HK-2 (cell line): ENCODE measurements at regions not wholly inside any gene's neighbourhood (a gene's known extent, or its start where the extent isn't known, plus 50 kb on each side); places are given as distances from the start of the nearest gene placed in this dataset.
"Not testable (repeated sequence)": the region's sequence is repeated elsewhere in the genome, so short reads cannot be mapped to it uniquely, and the experiment has no call there.

Source experiments
- DNase-seq: peaks from one replicate; pipeline ENCODE4 v3.0.0-alpha.2; 2018; ENCODE audit not compliant: unreplicated experiment

DNA sequence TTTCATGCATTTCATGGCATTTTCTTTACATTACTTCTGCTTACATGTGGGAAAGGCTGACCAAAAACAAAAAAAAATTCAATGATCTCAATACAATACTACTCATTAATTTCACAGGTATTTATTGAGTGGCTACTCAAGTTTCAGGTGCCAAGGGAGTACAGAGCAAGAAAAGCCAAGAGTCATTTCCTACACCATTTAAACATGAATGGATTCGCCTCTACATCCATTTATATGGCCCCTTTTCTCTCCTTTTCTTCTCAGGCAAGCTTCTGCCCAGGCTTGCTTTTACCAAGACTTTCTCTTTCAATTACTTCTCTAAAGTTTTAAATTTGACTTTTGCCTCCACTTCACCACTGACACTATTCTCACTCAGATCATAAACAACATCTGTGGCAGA is 1603.1 kb upstream of the CELF4 start:
- DNase-seq, result no peak

DNA sequence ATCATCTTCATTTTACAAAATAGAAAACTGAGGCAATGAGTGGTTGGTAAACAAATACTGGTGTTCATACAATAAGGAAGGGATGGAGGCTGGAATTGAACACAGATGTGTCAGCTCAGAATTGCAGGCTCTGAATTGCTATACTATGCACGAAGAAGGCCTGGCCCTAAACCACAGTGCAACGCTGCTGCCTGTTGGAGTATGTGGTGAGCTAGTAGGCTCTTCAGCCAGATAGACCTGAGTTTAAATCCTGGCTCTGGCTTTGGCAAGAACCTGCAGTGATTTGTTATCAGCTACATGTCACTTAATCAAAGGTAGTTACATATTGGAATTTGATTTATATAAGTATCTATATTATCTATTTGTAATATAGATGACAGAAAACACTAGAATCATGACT is 1602.4 kb upstream of the CELF4 start:
- no peak for DNase-seq

DNA sequence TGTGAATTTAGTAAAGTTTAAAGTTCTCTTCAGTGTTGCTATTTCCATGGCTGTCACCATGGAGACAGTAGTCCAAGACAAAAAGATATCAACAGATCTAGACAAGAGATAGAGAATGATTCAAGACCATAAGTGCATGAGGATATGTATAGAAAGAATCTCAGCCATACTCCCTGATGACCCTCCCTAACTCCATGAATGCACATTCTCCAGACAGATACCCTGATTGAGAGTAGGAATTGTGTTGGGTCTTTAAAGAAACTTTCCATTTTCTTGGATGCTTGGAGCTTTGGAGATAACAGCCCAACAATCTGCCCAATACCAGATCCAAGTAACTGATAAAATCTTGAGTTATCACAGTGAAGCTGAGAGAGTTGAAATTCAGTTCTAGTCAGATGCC is 1601.2 kb upstream of the CELF4 start:
- no peak for DNase-seq

DNA sequence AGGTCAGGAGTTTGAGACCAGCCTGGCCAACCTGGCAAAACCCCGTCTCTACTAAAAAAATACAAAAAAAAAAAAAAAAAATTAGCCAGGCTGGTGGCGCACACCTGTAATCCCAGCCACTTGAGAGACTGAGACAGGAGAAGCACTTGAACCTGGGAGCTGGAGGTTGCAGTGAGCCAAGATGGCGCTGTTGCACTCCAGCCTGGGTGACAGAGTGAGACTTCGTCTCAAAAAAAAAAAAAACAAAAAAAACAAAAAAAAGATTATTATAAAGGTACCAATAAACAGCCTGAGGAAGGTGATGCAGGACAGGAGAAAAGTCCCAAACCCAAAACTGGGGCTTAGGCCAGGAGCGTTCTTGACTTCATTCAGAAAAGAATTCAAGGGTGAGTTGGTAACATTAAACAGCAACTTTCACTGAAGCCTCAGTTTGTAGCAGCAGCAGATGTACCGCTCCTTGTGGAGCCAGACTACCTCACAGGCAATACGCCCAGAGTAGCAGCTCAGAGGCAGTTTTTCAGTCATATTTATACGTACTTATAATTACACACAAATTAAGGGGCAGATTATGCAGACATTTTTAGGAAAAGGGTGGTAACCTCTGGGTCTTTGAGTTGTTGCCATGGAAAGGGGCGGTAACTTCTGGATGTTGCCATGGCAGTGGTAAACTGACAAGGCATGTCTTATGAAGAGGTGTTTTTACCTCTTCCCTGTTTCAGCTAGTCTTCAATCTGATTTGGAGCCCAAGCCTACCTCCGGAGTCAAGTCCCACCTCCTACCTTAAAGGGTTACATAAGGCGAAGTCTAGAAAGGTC is 1596.6 kb upstream of the CELF4 start:
- DNase-seq, result no peak

DNA sequence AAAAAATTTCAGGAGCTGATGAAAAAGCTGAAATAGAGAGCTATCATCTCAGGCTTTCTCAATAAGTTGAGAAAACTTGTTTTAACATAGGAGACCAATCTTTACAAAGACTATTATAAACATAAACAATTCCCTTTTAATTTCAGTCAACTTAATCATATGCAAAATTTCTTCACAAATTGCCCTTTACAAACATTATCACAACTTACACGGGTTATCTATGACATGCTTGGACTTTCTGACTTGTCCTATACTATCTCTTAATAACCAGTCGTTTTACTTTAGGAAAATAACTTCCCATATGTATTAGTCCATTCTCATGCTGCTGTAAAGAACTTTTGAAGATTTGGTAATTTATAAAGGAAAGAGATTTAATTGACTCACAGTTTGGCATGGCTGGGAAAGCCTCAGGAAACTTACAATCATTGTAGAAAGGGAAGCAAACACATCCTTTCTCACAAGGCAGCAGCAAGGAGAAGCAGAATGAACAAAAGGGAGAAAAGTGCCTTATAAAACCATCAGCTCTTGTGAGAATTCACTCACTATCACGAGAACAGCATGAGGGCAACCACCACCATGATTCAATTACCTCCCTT is 1583.7 kb upstream of the CELF4 start:
- no peak for DNase-seq

DNA sequence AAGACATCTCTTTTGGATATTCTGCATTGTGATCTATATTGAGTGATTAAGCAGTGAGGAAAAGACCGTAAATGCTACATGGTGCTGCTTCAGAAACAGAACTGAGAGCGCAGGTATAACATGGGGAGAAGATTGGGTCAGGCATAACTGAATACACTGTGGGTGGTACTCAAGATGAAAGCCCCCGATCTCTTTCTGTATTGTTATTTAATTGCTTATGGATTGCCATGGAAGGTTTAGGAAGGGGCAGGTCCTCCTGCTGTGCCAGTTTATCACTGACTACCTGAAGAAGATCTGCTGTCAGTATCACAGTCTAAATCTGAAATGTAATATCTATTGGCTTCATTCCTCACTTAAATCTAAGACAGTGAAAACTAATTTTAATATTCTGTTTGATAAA is 1568.7 kb upstream of the CELF4 start:
- no peak for DNase-seq

DNA sequence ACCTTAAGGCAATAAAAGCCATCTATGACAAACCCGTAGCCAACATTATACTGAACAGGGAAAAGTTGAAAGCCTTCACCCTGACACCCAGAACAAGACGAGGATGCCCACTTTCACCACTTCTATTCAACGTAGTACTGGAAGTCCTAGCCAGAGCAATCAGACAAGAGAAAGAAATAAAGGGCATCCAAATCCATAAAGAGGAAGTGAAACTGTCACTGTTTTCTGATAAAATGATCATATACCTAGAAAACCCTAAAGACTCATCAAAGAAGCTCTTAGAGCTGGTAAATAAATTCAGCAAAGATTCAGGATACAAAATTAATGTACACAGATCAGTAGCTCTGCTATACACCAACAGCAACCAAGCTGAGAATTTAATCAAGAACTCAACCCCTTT is 1561.9 kb upstream of the CELF4 start:
- DNase-seq, result not testable (repeated sequence)

DNA sequence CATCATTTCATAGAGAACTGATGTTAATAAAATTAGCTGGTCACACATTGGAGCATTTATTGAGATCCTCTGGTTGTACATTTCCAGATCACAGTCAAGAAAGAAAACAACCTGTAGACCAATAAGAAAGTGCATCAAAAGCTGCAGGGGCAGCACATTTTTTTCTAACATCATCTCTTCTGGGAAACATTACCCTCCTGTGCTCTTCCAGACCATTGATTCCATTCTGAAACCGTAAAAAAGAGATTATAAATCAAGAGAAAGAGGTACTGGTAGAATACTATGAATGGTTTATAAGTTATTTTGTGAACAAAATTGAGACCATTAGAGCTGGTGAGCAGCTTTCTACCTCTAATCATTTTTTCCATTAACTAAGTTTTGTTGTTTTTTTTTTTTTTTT is 1548.2 kb upstream of the CELF4 start:
- no peak for DNase-seq

DNA sequence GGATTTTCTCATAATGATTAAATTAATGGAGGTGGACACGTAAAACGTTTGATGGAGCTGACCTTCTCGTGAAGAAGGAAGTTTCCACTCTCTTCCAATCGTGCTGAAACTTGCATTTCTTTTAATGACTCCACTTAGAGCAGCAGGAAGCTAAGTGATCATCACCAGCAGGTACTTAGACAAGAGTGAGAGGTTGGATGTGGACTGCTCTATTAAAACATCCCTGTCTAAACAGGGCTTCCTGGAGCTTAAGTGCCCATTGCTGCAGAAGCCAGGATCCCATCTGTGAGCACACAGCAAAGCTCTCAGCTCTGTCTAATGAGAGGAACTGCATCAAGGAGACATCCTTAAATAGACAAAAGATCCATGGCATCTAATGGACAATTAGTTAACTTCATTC is 1539.5 kb upstream of the CELF4 start:
- no peak for DNase-seq

DNA sequence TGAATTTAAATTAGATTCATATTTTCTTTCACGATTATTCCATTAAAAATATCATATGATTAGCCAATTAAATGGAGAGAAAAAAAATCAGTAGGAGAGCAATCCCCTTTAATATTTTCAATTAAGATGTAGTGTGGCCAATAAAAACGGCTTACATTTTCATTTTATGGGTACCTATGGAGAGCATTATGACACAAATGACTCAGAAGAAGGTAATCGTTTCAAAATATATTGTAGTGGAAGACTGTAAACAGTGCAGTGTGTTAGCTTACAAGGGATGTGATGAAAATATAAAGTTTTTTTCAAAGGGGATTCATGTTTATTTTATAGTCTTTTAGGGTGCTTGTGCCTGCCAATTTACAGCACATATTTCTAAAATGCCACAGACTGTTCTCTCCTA is 1507.4 kb upstream of the CELF4 start:
- no peak for DNase-seq

DNA sequence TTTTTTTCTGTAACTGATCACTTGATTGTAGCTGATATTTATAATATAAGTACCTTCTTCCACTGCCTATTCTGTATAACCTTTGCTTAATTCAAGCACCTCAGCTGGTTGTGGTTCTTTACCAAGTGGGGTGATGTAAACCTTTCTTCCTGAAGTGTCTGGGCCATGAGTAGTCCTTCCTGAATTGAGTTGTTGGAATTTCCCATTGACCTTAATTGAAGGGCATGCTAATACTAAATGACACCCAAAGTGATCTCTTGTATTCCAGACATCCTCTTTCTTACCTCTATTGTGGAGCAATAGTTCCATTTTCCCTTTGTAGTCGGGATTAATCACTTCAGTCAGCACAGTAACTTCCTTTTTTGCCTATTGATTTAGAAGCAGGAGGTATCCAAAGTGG is 1496.8 kb upstream of the CELF4 start:
- no peak for DNase-seq

DNA sequence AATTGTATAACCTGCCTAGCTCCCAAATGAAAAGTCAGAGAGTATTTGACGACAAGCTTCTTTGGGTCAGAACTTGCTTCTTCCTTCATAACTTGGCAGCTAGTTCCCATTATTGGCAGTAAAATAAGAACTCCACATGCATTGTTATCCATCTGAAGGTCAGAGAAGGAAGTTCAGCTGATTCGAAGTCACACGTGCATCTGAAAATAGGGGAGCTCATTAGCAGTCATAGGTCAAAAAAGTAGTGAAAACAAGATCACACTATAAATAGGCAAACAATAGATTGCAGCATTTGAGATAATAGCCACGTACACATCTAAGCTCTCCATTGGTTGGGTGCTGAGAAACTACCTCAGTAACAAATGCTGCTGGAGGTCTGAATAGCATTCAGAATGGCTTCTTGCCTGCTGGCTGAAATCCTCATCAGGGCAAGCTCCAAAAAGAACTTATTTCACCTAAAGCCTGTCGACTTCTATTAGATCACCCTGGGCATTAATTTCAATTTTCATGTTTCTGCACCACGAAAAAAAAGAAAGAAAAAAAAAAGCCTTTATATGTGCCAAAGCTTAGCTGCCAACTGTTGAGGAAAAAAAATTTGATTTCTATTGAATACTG is 1492.9 kb upstream of the CELF4 start:
- DNase-seq, result no peak

DNA sequence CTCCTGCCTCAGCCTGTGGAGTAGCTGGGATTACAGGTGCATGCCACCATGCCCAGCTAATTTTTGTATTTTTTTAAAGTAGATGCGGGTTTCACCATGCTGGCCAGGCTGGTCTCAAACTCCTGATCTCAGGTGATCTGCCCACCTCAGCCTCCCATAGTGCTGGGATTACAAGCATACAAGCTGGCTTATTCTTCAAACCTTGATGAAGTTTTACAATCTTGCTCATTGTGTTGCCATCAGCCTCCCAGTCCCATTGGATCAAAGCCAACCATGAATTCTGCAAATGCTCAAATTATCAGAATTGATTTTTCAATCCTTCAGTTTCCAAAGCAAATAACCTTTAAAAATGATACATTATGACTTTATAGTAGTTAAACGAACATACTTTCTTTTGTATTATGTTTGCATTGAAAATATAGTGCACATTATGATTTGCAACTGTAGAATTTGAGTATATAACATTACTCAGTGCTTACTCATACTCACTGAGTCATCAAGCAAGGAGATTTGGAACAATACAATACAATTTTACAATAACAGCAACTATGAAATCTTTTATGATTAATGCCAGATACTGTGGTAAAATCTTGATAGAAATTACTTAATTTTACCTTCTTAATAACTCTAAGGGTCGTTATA is 1491.9 kb upstream of the CELF4 start:
- DNase-seq, result no peak

DNA sequence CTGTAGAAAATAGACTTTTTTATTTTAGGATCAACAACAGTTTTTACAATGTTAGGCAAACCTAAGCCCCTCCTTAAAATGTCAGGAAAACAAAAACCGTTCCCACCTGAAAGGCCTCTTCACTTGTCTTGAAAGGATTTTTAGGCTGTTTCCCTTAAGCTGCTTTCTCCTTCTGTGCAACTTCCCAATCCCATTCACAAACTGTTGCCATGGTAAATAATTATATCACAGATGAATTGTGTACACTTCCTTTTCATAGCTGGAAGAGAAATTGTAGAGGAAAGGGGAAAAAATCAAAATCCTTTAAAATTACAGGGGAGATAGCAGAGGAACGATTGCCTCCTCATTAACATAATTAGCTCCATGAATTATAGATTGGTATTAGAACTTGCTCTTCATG is 1488.0 kb upstream of the CELF4 start:
- DNase-seq, result no peak

DNA sequence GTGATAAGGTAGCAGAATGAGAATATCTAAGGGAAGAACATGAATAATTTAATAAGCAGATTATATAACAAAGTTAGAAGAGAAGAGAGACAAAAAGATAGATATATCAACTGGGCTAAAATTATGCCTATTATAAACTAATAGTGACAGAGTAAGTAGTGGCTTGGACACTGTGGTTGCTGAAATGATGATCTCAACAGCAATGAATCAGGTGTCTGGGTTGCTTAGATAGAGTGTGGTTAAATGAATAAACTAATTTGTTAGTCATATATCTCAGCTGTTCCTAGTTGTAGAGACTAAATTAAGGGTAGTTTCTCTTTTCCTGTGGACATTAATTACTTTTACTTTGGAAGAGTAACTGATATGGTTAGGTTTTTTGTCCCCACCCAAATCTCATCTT is 1485.4 kb upstream of the CELF4 start:
- no peak for DNase-seq

DNA sequence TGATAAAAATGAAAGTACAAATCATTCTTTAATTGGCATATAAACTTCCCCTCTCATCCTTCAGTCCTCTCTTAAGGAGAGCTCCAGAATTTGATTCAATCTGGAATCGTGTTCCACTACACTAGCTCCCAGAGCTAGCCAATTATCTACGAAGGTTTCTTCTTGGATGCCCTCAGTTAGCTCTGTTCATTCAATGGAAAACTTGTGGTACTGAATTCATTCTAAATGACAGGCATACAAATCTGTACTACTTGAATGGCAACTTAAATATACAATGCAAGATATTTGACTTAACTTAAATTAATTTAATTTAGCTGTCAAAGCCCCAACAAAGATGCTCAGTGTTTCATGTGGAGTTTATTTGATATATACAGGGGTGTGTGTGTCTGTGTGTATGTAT is 1474.2 kb upstream of the CELF4 start:
- DNase-seq, result no peak

DNA sequence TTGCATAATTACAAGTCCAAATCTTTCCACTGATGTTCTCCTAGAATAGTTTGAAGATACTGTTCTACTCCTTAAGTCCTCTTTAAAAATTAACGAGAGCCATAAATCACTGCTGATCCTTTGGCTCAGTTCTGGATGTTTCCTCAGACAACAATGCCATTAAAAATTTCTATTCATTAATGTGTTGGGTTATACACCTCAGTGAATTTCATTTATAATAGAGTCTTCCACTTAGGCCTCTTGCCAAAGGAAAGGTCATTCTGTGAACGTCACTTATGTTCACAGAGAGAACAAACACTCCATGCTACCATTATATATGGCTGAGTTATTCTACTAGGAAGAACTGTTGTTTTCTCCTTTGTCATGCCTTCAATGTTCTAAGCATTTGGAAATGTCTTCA is 1472.3 kb upstream of the CELF4 start:
- no peak for DNase-seq

DNA sequence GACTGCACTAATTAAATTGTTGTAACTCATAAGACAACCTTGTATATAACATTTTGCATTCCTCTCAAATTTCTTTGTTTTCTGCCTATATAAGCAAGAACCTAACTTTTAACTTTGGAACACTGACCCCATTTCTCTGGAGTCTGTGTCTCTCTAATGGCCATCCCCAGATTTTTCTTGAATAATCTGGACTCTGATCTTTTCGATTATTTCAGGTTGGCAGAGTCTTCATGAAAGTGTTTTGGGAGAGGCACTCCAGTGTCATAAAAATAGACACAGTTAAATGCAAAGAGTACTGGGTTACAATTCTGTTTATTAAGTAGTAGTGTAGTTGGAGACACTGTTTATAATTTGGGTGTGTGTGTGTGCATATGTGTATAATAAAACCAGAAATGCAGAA is 1467.7 kb upstream of the CELF4 start:
- no peak for DNase-seq

DNA sequence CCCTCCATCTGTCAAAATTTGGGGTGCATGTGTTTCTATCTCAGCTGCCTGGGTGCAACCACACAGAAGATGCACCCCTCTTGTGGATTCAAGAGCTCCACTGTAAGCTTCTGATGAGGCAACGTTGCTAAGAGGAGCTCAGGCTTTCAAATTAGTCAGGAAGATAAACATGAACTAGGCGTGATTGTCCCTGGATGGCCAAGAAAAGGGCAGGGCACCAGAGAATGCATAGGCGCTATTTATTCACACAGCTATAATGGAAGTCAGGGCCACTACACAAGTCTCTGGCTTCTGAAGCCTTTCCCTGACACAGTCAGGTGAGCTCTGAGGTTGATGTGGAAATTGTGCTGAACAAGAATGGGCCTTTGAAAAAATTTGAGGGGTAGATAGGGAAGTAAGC is 1466.0 kb upstream of the CELF4 start:
- DNase-seq, result no peak

DNA sequence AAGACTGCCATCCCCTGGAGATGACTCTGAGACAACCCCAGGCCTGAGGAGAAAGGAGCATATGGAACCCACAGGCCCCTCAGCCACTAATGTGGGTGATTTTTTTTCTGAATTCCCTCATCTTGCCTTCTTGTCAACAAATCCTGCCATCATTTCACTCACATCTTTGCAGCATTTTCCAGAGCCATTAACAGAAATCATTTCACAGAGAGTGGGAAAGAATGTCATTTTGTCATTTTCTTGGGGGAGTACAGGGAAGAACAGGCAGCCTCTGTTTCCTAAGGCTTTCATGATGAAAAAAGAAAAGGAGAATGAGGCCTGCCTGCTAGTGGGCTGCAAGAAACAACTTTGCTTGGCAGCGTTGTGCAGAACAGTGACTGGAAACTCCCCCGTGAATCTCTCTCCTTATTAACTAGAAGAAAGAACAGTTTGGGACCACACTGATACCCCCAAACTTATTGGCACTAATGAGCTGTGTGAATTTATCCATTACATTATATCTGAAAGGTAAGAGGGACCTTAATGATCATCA is 1464.6 kb upstream of the CELF4 start:
- no peak for DNase-seq

DNA sequence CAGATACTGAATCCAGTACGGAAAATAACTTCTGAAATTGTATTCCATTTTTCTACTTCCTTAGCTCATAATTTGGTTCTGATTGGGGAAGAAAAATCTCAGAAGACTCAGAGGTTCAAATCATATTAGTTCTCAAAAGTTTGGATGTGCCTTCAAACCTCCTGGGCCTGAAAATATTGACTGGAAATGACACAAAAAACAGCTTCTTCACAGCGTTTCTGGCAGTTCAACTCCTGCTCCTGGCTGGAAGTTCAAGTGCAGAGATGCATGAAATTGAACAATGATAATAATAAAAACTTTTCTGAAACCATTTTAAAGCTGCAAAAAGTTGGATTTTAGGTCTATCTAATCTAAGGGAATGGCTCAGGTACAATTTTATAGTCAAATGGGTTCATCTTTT is 1459.9 kb upstream of the CELF4 start:
- DNase-seq, result no peak

DNA sequence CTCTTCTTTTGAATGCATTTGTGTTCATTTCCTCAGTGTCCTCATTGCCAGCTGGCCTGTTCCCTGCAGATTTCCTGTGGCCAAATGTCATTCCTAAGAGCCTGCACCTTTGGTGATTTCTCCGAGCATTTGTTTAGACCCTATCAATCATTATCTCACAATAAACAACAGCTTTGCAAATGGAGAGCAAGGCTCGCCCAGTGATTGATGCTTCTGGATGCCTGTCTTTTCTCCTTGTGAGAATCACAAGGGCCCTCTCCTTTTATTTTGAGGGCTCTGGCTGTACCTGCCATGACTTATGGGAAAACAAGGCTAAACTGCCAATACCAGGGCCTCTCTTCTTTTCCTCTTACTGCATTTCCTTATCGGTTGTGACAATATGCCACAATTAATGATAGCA is 1454.4 kb upstream of the CELF4 start:
- no peak for DNase-seq
